ENCODE measurements at regions not wholly inside any gene's neighbourhood (a gene's known extent, or its start where the extent isn't known, plus 50 kb on each side); places are given as distances from the start of the nearest gene placed in this dataset.

- Histone ChIP-seq H3K36me3 (ENCODE audit: control insufficient read depth in 2 of 2, insufficient read depth in 1 of 2, low read length in 2 of 2) (no peaks in the 10 kb centered on the region), H3K27ac (ENCODE audit: extremely low read depth, low read depth, low read length) (no peak overlapping the region), H3K9me3 (ENCODE audit: control insufficient read depth, insufficient read depth, low read depth, low read length) (no peaks in the 10 kb centered on the region), H3K4me1 (ENCODE audit: control insufficient read depth, insufficient read depth, low read length) (no peaks in the 10 kb centered on the region), H3K4me3 (ENCODE audit: low read depth, low read length) (no peak overlapping the region)
- ChIA-PET POLR2A (no interaction called here), CTCF (no interaction called here)
- TF ChIP-seq ZNF341 (tag by site-specific recombination; IDR thresholded peaks at IDR 0.05; ENCODE audit: low read depth), result no peak
Observed at GRCh38 chr7:153023194-153023592, 263.6 kb downstream of the ACTR3B start.

- ChIA-PET CTCF (no interaction called here), POLR2A (no interaction called here)
- no peak overlapping the region for H3K27ac ChIP-seq (ENCODE audit: extremely low read depth, low read depth, low read length)
- H3K36me3 ChIP-seq (ENCODE audit: control insufficient read depth in 2 of 2, insufficient read depth in 1 of 2, low read length in 2 of 2), result no peaks in the 10 kb centered on the region
- H3K4me1 ChIP-seq (ENCODE audit: control insufficient read depth, insufficient read depth, low read length), result no peaks in the 10 kb centered on the region
- H3K9me3 ChIP-seq (ENCODE audit: control insufficient read depth, insufficient read depth, low read depth, low read length), result no peaks in the 10 kb centered on the region
- H3K4me3 ChIP-seq (ENCODE audit: low read depth, low read length), result no peak overlapping the region
- no peak for TF ChIP-seq ZNF529 (tag by site-specific recombination; IDR thresholded peaks at IDR 0.05; ENCODE audit: insufficient replicate concordance)
- no peak for TF ChIP-seq ZNF580 (tag by site-specific recombination; IDR thresholded peaks at IDR 0.05)
- TF ChIP-seq ZNF423 (tag by site-specific recombination; IDR thresholded peaks at IDR 0.05), result no peak
- TF ChIP-seq ZNF658 (tag by site-specific recombination; IDR thresholded peaks at IDR 0.05), result no peak
- TF ChIP-seq ZNF23 (tag by site-specific recombination; IDR thresholded peaks at IDR 0.05; ENCODE audit: borderline replicate concordance), result no peak
- TF ChIP-seq ZFP3 (tag by site-specific recombination; IDR thresholded peaks at IDR 0.05; ENCODE audit: low read depth), result no peak
Observed at GRCh38 chr7:153027210-153027609, 267.7 kb downstream of the ACTR3B start.

- Histone ChIP-seq H3K4me3 (ENCODE audit: low read depth, low read length) (no peak overlapping the region), H3K4me1 (ENCODE audit: control insufficient read depth, insufficient read depth, low read length) (no peaks in the 10 kb centered on the region), H3K27ac (ENCODE audit: extremely low read depth, low read depth, low read length) (no peak overlapping the region), H3K9me3 (ENCODE audit: control insufficient read depth, insufficient read depth, low read depth, low read length) (no peaks in the 10 kb centered on the region), H3K36me3 (ENCODE audit: control insufficient read depth in 2 of 2, insufficient read depth in 1 of 2, low read length in 2 of 2) (no peaks in the 10 kb centered on the region)
- ChIA-PET POLR2A (no interaction called here), CTCF (no interaction called here)
- TF ChIP-seq ZNF488 (tag by site-specific recombination; IDR thresholded peaks at IDR 0.05) (no peak), ZNF133 (tag by site-specific recombination; IDR thresholded peaks at IDR 0.05) (no peak), ZNF654 (tag by site-specific recombination; IDR thresholded peaks at IDR 0.05; ENCODE audit: low read depth) (no peak), PRDM1 (tag by site-specific recombination; IDR thresholded peaks at IDR 0.05) (no peak), ZNF423 (tag by site-specific recombination; IDR thresholded peaks at IDR 0.05) (no peak), YY2 (tag by site-specific recombination; IDR thresholded peaks at IDR 0.05) (no peak), ZNF549 (tag by site-specific recombination; IDR thresholded peaks at IDR 0.05) (no peak), ZNF510 (tag by site-specific recombination; IDR thresholded peaks at IDR 0.05; ENCODE audit: insufficient replicate concordance) (no peak), ZNF664 (tag by site-specific recombination; IDR thresholded peaks at IDR 0.05) (no peak), KLF8 (tag by site-specific recombination; IDR thresholded peaks at IDR 0.05) (no peak), OSR2 (tag by site-specific recombination; IDR thresholded peaks at IDR 0.05) (no peak), SP7 (tag by site-specific recombination; IDR thresholded peaks at IDR 0.05) (no peak), ZBTB11 (tag by site-specific recombination; conservative IDR thresholded peaks at IDR 0.05; ENCODE audit: low read depth) (no peak), KLF9 (tag by site-specific recombination; IDR thresholded peaks at IDR 0.05; ENCODE audit: low read depth) (no peak), ZNF404 (tag by site-specific recombination; IDR thresholded peaks at IDR 0.05) (no peak)
Observed at GRCh38 chr7:153027904-153028303, 268.4 kb downstream of the ACTR3B start.
